Adrenal gland (tissue), 9 donors: ENCODE measurements at regions not wholly inside any gene's neighbourhood (a gene's known extent, or its start where the extent isn't known, plus 50 kb on each side); places are given as distances from the start of the nearest gene placed in this dataset.

Experiments used
- DNase-seq, 7 donors: peaks; one replicate each; pipeline ENCODE4 v3.0.0-alpha.2; 2019 to 2020
- H3K27ac ChIP-seq, 5 donors: fragments of 200-600 bp; sonication (generic) in 4 of 5; 1 replicate in 3 of 5; 2 replicates in 2 of 5; pipeline versions ENCODE4 v1.5.1 to v1.8.0; 2016 to 2020; ENCODE audit warnings: mild to moderate bottlenecking in 1 of 5
- H3K27me3 ChIP-seq: fragments of 200-600 bp; 2 replicates; pipeline ENCODE4 v1.8.0; 2021
- H3K36me3 ChIP-seq, 2 donors: fragments of 200-600 bp; replicated peaks in 1 of 2; 1 replicate in 1 of 2; 2 replicates in 1 of 2; pipeline versions ENCODE4 v1.5.1 to v1.8.0; 2018 to 2022
- H3K4me1 ChIP-seq, 2 donors: fragments of 200-600 bp; replicated peaks in 1 of 2; 1 replicate in 1 of 2; 2 replicates in 1 of 2; pipeline versions ENCODE4 v1.5.1 to v1.8.0; 2018 to 2021
- H3K4me3 ChIP-seq, 4 donors: fragments of 200-600 bp; sonication (generic) in 3 of 4; one replicate each; pipeline ENCODE4 v1.5.1; 2016 to 2018
- H3K9me3 ChIP-seq, 3 donors: fragments of 200-600 bp; sonication (generic) in 1 of 3; replicated peaks in 1 of 3; 1 replicate in 2 of 3; 2 replicates in 1 of 3; pipeline versions ENCODE4 v1.5.1 to v1.8.0; 2016 to 2021
- CTCF ChIP-seq, 6 experiments: fragments of 450-650 bp in 4 of 6; fragments of 200-600 bp in 2 of 6; sonication (generic) in 1 of 6; IDR thresholded peaks; 1 replicate in 5 of 6; 2 replicates in 1 of 6; pipeline versions ENCODE4 v1.5.1 to v1.8.0; 2016 to 2021; ENCODE audit warnings: antibody characterized with exemption in 6 of 6, mild to moderate bottlenecking in 2 of 6, moderate library complexity in 1 of 6
- POLR2A ChIP-seq, 2 donors: fragments of 450-650 bp; IDR thresholded peaks; one replicate each; pipeline ENCODE4 v1.6.1; 2017; ENCODE audit warnings: antibody characterized with exemption in 2 of 2, mild to moderate bottlenecking in 2 of 2, moderate library complexity in 1 of 2
- WGBS, 4 donors: extraction: QIAGEN DNeasy Blood & Tissue Kit in 2 of 4; methylation state at CpG; one replicate each; pipeline versions ENCODE4 v1.1.5 to v1.1.7; 2013 to 2017; 5-methylcytosine and 5-hydroxymethylcytosine counted together
- intact Hi-C, 2 donors: fragments of 100-400 bp; cut with DNase I; formaldehyde crosslinking; loops; one replicate each; pipeline versions ENCODE4 v1.14.1 to v1.15.0; 2022 to 2023
- donor health status: healthy with polysubstance abuse.
- donor health status: Bipolar disorder and iron deficiency.
- donor health status: DM: yes; HTN: yes; CAD: no.
- donor health status: DM: no; HTN: no; CAD: no.
- donor health status: DM: no; HTN: no; CAD: no.

DNA sequence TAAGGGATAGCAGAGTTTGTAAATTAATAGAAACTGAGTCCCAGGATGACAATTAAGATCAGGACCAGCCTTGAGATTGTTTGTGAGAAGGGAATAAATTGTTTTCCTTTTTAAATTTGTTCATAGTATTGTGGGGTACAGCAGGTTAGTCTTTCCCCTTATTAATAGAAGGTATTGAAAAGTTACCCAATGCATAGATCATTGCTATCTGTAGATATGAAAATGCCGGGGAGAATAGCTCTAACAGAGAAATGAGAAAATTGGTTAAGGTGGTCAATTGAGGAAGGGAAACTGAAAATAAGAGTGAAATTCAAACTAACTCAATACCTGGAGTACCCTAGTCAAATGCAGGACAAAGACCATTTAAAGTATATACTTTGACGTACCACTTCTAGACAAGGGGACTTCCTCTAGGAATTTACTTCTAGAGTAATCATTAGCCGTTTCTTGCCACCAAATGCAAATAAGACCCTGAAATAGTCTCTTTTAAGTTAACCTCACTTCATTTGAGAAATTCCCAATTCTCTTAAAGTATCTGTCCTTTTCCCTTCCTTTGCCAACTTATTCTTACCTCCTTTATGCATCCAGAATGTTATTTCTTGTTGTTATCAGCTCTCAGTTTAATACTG, 1224.4 kb upstream of the LRRTM1 start:
- Histone ChIP-seq H3K4me1 (no peaks in the 10 kb centered on the region), H3K27ac (no peak overlapping the region), H3K9me3 (no peaks in the 10 kb centered on the region), H3K36me3 (no peaks in the 10 kb centered on the region), H3K4me3 (no peak overlapping the region), H3K27me3 (no peaks in the 10 kb centered on the region)
- 83 to 90% (median 86%) methylated on average over 3 of the region's 3 CpGs for WGBS, 4 donors
- no peak for DNase-seq
- no peak for TF ChIP-seq CTCF (IDR thresholded peaks at IDR 0.05)
- no peak for TF ChIP-seq POLR2A (IDR thresholded peaks at IDR 0.05)
- intact Hi-C loops: no loop called here

GRCh38 chr2:81523344-81523743, 1218.8 kb upstream of the LRRTM1 start:
- Histone ChIP-seq H3K4me3 (no peak overlapping the region), H3K36me3 (no peaks in the 10 kb centered on the region), H3K4me1 (no peaks in the 10 kb centered on the region), H3K27me3 (no peaks in the 10 kb centered on the region), H3K27ac (no peak overlapping the region), H3K9me3 (no peaks in the 10 kb centered on the region)
- no peak for TF ChIP-seq CTCF (IDR thresholded peaks at IDR 0.05)
- TF ChIP-seq POLR2A (IDR thresholded peaks at IDR 0.05): no peak
- DNase-seq: no peak
- intact Hi-C loops: no loop called here
- 64 to 74% (median 70%) methylated on average over 2 of the region's 2 CpGs for WGBS, 4 donors

DNA sequence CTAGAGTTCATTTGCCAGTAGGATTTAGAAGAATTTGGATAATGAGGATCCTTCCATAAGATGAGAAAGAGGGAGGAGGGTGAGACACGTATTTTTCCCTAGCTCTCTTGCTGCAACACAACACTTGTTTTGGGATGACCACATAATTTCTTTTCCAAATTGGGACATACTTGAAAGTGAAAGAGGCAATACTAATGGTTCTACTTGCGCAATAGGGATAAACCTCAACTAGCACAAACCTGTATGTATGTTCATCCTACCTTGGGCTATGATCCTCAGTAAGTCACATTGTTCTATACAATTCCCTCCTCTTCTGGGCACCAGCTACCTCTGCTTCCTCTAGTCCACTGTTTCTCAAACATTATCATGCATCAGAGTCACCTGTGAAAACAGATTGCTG, 1208.8 kb upstream of the LRRTM1 start:
- 67 to 81% (median 73%) methylated on average over 2 of the region's 2 CpGs for WGBS, 4 donors
- no peak for TF ChIP-seq POLR2A (IDR thresholded peaks at IDR 0.05)
- TF ChIP-seq CTCF (IDR thresholded peaks at IDR 0.05): no peak
- no peaks in the 10 kb centered on the region for H3K36me3 ChIP-seq
- no peak overlapping the region for H3K27ac ChIP-seq
- H3K4me3 ChIP-seq: no peak overlapping the region
- no peaks in the 10 kb centered on the region for H3K4me1 ChIP-seq
- DNase-seq: no peak
- no peaks in the 10 kb centered on the region for H3K9me3 ChIP-seq
- H3K27me3 ChIP-seq: no peaks in the 10 kb centered on the region
- intact Hi-C loops: no loop called here

- intact Hi-C loops: no loop called here
Measured at GRCh38 chr2:81505586-81505985, 1201.0 kb upstream of the LRRTM1 start.

More at GRCh38 chr2:81505586-81505985, 1201.0 kb upstream of the LRRTM1 start:
- Histone ChIP-seq H3K9me3 (no peaks in the 10 kb centered on the region), H3K27ac (no peak overlapping the region), H3K4me1 (no peaks in the 10 kb centered on the region), H3K4me3 (no peak overlapping the region), H3K36me3 (no peaks in the 10 kb centered on the region), H3K27me3 (no peaks in the 10 kb centered on the region)
- DNase-seq: no peak
- 52 to 74% (median 65%) methylated on average over 2 of the region's 2 CpGs for WGBS, 4 donors
- TF ChIP-seq CTCF (IDR thresholded peaks at IDR 0.05) (no peak), POLR2A (IDR thresholded peaks at IDR 0.05) (no peak)
